ENCODE measurements at regions not wholly inside any gene's neighbourhood (a gene's known extent, or its start where the extent isn't known, plus 50 kb on each side); places are given as distances from the start of the nearest gene placed in this dataset.

DNA sequence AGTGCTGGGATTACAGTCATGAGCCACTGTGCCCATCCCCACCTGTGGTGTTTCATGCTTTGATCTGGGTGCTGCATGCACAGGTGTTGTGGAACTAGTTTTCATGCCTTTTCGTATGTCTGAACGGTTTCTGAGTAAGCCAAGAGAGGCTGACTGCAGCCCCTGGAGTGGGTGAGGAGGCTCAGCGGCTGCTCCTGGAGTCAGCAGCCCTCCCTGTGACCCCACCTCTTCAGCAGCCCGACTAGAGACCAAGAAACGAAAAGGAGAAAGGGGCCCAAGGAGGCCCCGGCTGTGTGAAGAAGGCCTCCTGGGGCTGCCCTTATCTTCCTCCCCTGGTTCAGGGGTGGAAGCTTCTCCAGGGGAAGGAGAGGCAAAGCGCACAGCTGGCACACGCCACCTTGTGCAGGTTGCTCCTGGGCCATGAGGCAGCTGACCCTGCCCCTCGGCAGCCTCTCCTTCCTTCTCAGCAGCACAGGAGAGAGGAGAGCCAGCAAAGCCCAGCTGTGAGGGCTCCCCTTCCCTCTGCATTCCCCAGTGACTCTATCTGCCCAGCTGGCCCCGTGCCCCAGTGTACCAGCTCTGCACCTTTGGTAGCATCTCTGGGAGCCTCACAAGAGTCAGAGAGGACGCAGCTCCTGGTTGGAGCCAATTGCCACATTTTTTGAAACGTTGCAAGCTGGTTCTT, 182.5 kb upstream of the HS6ST1 start:
- no peak for DNase-seq
- H3K27me3 Mint-ChIP-seq (ENCODE audit: unreplicated experiment) = peaks cover 3% of the 10 kb centered on the region
- H3K27ac Mint-ChIP-seq (ENCODE audit: unreplicated experiment) = no peak overlapping the region

GRCh38 chr2:128501700-128502099, 183.0 kb upstream of the HS6ST1 start:
- DNase-seq = no peak
- TF ChIP-seq, protein P1, sequence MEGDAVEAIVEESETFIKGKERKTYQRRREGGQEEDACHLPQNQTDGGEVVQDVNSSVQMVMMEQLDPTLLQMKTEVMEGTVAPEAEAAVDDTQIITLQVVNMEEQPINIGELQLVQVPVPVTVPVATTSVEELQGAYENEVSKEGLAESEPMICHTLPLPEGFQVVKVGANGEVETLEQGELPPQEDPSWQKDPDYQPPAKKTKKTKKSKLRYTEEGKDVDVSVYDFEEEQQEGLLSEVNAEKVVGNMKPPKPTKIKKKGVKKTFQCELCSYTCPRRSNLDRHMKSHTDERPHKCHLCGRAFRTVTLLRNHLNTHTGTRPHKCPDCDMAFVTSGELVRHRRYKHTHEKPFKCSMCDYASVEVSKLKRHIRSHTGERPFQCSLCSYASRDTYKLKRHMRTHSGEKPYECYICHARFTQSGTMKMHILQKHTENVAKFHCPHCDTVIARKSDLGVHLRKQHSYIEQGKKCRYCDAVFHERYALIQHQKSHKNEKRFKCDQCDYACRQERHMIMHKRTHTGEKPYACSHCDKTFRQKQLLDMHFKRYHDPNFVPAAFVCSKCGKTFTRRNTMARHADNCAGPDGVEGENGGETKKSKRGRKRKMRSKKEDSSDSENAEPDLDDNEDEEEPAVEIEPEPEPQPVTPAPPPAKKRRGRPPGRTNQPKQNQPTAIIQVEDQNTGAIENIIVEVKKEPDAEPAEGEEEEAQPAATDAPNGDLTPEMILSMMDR (IDR thresholded peaks at IDR 0.05; ENCODE audit: partially characterized antibody, unreplicated experiment) = no peak
- Mint-ChIP-seq H3K36me3 (ENCODE audit: unreplicated experiment) (no peaks in the 10 kb centered on the region), H3K4me1 (ENCODE audit: low read depth, unreplicated experiment) (peaks cover 18% of the 10 kb centered on the region), H3K9me3 (ENCODE audit: unreplicated experiment) (peaks cover 8% of the 10 kb centered on the region), H3K27ac (ENCODE audit: unreplicated experiment) (no peak overlapping the region), H3K4me3 (ENCODE audit: unreplicated experiment) (no peak overlapping the region), H3K27me3 (ENCODE audit: unreplicated experiment) (peaks cover 3% of the 10 kb centered on the region)

More for the DNA sequence above, 182.5 kb upstream of the HS6ST1 start:
- Mint-ChIP-seq H3K9me3 (ENCODE audit: unreplicated experiment) (peaks cover 6% of the 10 kb centered on the region), H3K4me1 (ENCODE audit: low read depth, unreplicated experiment) (peaks cover 14% of the 10 kb centered on the region), H3K4me3 (ENCODE audit: unreplicated experiment) (no peak overlapping the region), H3K36me3 (ENCODE audit: unreplicated experiment) (no peaks in the 10 kb centered on the region)
- TF ChIP-seq, protein P1 (IDR thresholded peaks at IDR 0.05; ENCODE audit: partially characterized antibody, unreplicated experiment) = no peak

DNA sequence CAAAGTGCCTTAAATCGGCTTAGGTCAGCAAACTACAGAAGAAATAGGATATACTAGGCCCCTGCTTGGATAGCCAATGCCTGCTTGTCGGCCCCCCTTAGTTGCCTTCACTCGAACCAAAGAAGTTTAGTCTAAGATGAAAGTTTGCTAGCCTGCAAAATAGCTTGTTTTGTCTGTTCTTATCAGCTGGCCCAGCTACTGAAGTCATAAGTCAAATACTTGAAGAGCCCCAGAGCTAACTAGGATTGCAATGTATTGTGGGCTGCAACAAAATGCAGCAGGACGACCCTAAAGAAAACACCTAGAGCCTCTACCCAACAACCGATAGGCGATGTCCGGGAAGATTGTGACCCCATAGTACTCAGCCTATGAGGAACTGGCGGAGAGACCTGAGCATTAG, 183.5 kb upstream of the HS6ST1 start:
- Mint-ChIP-seq H3K4me3 (ENCODE audit: unreplicated experiment) (no peak overlapping the region), H3K27ac (ENCODE audit: unreplicated experiment) (no peak overlapping the region)
- TF ChIP-seq, protein P1 (IDR thresholded peaks at IDR 0.05; ENCODE audit: partially characterized antibody, unreplicated experiment) = no peak

DNA sequence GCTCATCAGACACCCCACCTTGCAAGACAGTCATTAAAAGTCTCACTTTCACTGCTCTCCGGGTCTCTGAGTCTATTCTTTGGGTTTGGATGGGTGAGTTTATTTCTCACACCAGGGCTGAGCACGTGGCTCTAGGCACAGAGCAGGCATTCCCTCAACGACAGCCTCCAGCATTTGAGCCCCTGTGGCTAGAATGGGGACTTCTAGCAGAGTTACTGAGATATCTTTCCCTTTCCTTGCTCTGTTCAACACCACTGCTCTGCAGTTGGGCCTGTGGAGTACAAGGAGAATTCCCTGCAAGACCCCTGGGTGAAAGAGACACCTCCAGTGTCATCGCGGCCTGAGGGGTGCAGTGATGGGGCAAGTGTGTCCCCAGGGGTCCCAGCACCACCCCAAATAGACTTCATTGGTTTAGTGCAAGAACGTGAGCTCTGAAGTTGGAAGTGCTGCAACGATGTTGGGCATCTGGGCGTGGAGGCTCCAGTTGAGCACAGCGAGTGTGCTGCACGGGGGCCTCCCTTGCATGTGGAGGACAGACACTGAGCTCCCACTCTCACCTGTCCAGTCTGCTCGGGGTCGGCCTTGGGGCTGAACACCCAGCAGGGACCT, 184.1 kb upstream of the HS6ST1 start:
- Mint-ChIP-seq H3K4me1 (ENCODE audit: low read depth, unreplicated experiment) (peaks cover 18% of the 10 kb centered on the region), H3K27ac (ENCODE audit: unreplicated experiment) (no peak overlapping the region), H3K36me3 (ENCODE audit: unreplicated experiment) (no peaks in the 10 kb centered on the region), H3K4me3 (ENCODE audit: unreplicated experiment) (no peak overlapping the region), H3K9me3 (ENCODE audit: unreplicated experiment) (peaks cover 8% of the 10 kb centered on the region), H3K27me3 (ENCODE audit: unreplicated experiment) (peaks cover 3% of the 10 kb centered on the region)
- DNase-seq = no peak
- TF ChIP-seq, protein P1 (IDR thresholded peaks at IDR 0.05; ENCODE audit: partially characterized antibody, unreplicated experiment) = no peak

More for the DNA sequence above, 183.5 kb upstream of the HS6ST1 start:
- H3K9me3 Mint-ChIP-seq (ENCODE audit: unreplicated experiment) = peaks cover 8% of the 10 kb centered on the region
- no peaks in the 10 kb centered on the region for H3K36me3 Mint-ChIP-seq (ENCODE audit: unreplicated experiment)
- peaks cover 3% of the 10 kb centered on the region for H3K27me3 Mint-ChIP-seq (ENCODE audit: unreplicated experiment)
- peaks cover 18% of the 10 kb centered on the region for H3K4me1 Mint-ChIP-seq (ENCODE audit: low read depth, unreplicated experiment)
- no peak for DNase-seq

Data from glutamatergic neuron (in vitro differentiated cells).